ENCODE measurements at regions not wholly inside any gene's neighbourhood (a gene's known extent, or its start where the extent isn't known, plus 50 kb on each side); places are given as distances from the start of the nearest gene placed in this dataset.

GRCh38 chr3:73292220-73292619 is 230.8 kb downstream of the EBLN2 start:
- TF ChIP-seq POLR2AphosphoS5 (IDR thresholded peaks at IDR 0.05) (no peak), POLR2A (IDR thresholded peaks at IDR 0.05) (no peak), EP300 (IDR thresholded peaks at IDR 0.05) (no peak), CTCF (IDR thresholded peaks at IDR 0.05) (no peak)
- Histone ChIP-seq H3K36me3 (no peaks in the 10 kb centered on the region), H3K27ac (no peak overlapping the region), H3K4me3 (no peak overlapping the region), H3K27me3 (no peaks in the 10 kb centered on the region), H3K4me1 (no peaks in the 10 kb centered on the region), H3K9me3 (no peaks in the 10 kb centered on the region)
- WGBS, result 29% methylated on average over 4 of the region's 4 CpGs
- DNase-seq (ENCODE audit: low spot score in 2 of 2), result no peak

DNA sequence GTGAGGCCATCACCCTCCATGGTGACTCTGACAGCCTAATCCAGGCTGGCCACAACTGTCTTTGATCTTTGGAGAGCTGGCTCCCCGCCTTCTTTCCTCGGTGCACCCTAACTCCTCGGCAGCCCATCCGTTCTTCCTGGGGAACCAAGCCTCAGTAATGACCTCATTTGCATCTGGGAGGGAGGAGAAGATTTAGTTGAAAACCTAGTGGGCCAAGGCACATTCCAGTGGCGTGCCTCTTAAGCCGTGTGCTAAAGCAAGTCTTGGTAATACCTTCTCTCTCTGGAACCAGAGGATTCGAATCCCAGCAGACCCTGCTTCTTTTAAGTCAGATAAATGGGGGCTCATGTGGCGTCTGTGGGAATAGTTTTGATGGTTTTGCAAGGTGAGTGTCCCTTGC is 233.1 kb downstream of the EBLN2 start:
- TF ChIP-seq POLR2A (IDR thresholded peaks at IDR 0.05) (no peak), EP300 (IDR thresholded peaks at IDR 0.05) (no peak), POLR2AphosphoS5 (IDR thresholded peaks at IDR 0.05) (no peak), CTCF (IDR thresholded peaks at IDR 0.05) (no peak)

GRCh38 chr3:73295876-73296635 is 234.6 kb downstream of the EBLN2 start:
- Histone ChIP-seq H3K27ac (no peak overlapping the region), H3K27me3 (no peaks in the 10 kb centered on the region), H3K36me3 (no peaks in the 10 kb centered on the region), H3K4me3 (no peak overlapping the region), H3K9me3 (no peaks in the 10 kb centered on the region), H3K4me1 (no peaks in the 10 kb centered on the region)
- no peak for DNase-seq (ENCODE audit: low spot score in 2 of 2)
- WGBS, result 77% methylated on average over 9 of the region's 9 CpGs
- no peak for TF ChIP-seq POLR2A (IDR thresholded peaks at IDR 0.05)
- no peak for TF ChIP-seq EP300 (IDR thresholded peaks at IDR 0.05)
- TF ChIP-seq CTCF (IDR thresholded peaks at IDR 0.05), result no peak
- no peak for TF ChIP-seq POLR2AphosphoS5 (IDR thresholded peaks at IDR 0.05)

More for the DNA sequence above, 233.1 kb downstream of the EBLN2 start:
- Histone ChIP-seq H3K4me3 (no peak overlapping the region), H3K4me1 (no peaks in the 10 kb centered on the region), H3K9me3 (no peaks in the 10 kb centered on the region), H3K27me3 (no peaks in the 10 kb centered on the region), H3K36me3 (no peaks in the 10 kb centered on the region), H3K27ac (no peak overlapping the region)
- 67% methylated on average over 8 of the region's 8 CpGs for WGBS
- no peak for DNase-seq (ENCODE audit: low spot score in 2 of 2)

- no peak overlapping the region for H3K27ac ChIP-seq
- no peak for DNase-seq (ENCODE audit: low spot score in 2 of 2)
- H3K36me3 ChIP-seq, result no peaks in the 10 kb centered on the region
- H3K27me3 ChIP-seq, result peaks cover 2% of the 10 kb centered on the region
- no peak overlapping the region for H3K4me3 ChIP-seq
- TF ChIP-seq CTCF (IDR thresholded peaks at IDR 0.05) (no peak), POLR2A (IDR thresholded peaks at IDR 0.05) (no peak), POLR2AphosphoS5 (IDR thresholded peaks at IDR 0.05) (no peak), EP300 (IDR thresholded peaks at IDR 0.05) (no peak)
- no peaks in the 10 kb centered on the region for H3K4me1 ChIP-seq
- H3K9me3 ChIP-seq, result no peaks in the 10 kb centered on the region
- 63% methylated on average over 5 of the region's 5 CpGs for WGBS
These were observed 235.4 kb downstream of the EBLN2 start for GRCh38 chr3:73296859-73297258.

- Histone ChIP-seq H3K36me3 (no peaks in the 10 kb centered on the region), H3K4me1 (no peaks in the 10 kb centered on the region), H3K4me3 (no peak overlapping the region), H3K27ac (no peak overlapping the region), H3K9me3 (no peaks in the 10 kb centered on the region), H3K27me3 (peaks cover 2% of the 10 kb centered on the region)
- 76% methylated on average over 11 of the region's 11 CpGs for WGBS
- TF ChIP-seq EP300 (IDR thresholded peaks at IDR 0.05), result no peak
- TF ChIP-seq POLR2AphosphoS5 (IDR thresholded peaks at IDR 0.05), result no peak
- no peak for TF ChIP-seq POLR2A (IDR thresholded peaks at IDR 0.05)
- no peak for TF ChIP-seq CTCF (IDR thresholded peaks at IDR 0.05)
- no peak for DNase-seq (ENCODE audit: low spot score in 2 of 2)
These were observed 237.1 kb downstream of the EBLN2 start for GRCh38 chr3:73298243-73299183.
